ENCODE measurements at regions not wholly inside any gene's neighbourhood (a gene's known extent, or its start where the extent isn't known, plus 50 kb on each side); places are given as distances from the start of the nearest gene placed in this dataset.

- TF ChIP-seq POLR2AphosphoS5 (IDR thresholded peaks at IDR 0.05; ENCODE audit: low read depth, low read length): no peak
- no peak for TF ChIP-seq TAF1 (IDR thresholded peaks at IDR 0.05; ENCODE audit: low read depth, low read length)
- TF ChIP-seq POLR2A (IDR thresholded peaks at IDR 0.05; ENCODE audit: low read depth, low read length): no peak
- TF ChIP-seq PAX5 (IDR thresholded peaks at IDR 0.05; ENCODE audit: insufficient read depth, low read length, severe bottlenecking): no peak
- TF ChIP-seq POU2F2 (IDR thresholded peaks at IDR 0.05; ENCODE audit: low read depth, low read length): no peak
Observed at GRCh38 chr5:74289691-74290090, 350.8 kb downstream of the ENC1 start.

Data from GM12891 (cell line).